ENCODE measurements at regions not wholly inside any gene's neighbourhood (a gene's known extent, or its start where the extent isn't known, plus 50 kb on each side); places are given as distances from the start of the nearest gene placed in this dataset.

GRCh38 chr16:86786338-86786737 is 208.0 kb downstream of the FOXL1 start:
- DNase-seq (no peak), ATAC-seq (no peak)
- Mint-ChIP-seq H3K9me3 (no peaks in the 10 kb centered on the region), H3K27ac (no peak overlapping the region), H3K36me3 (ENCODE audit: low read depth) (no peaks in the 10 kb centered on the region), H3K4me3 (no peak overlapping the region), H3K27me3 (peaks cover 7% of the 10 kb centered on the region), H3K4me1 (no peaks in the 10 kb centered on the region)

- DNase-seq (no peak), ATAC-seq (no peak)
- Mint-ChIP-seq H3K9me3 (no peaks in the 10 kb centered on the region), H3K4me1 (no peaks in the 10 kb centered on the region), H3K27me3 (peaks cover 8% of the 10 kb centered on the region), H3K27ac (no peak overlapping the region), H3K4me3 (no peak overlapping the region), H3K36me3 (ENCODE audit: low read depth) (no peaks in the 10 kb centered on the region)
Observed at GRCh38 chr16:86786994-86787393, 208.6 kb downstream of the FOXL1 start.

DNA sequence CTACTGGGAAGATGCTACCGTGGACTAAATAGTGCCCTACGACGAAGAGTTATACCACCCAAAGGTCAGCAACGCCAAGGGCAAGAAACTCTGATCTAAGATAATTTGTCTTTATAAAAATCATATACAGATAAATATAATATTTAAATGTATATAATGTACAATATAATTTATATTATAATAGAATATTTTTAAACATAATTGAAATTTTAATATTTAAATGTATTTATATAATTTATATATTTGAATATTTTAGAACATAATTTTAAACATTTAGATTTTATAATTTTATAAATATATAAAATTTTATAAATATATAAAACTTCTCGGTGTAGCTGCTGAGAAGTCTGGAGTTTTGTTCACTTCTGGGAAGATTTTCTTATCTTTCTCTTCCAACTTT is 209.2 kb downstream of the FOXL1 start:
- H3K27ac Mint-ChIP-seq, result no peak overlapping the region
- no peak overlapping the region for H3K4me3 Mint-ChIP-seq
- no peak for ATAC-seq
- no peaks in the 10 kb centered on the region for H3K9me3 Mint-ChIP-seq
- no peak for DNase-seq
- H3K36me3 Mint-ChIP-seq (ENCODE audit: low read depth), result no peaks in the 10 kb centered on the region
- no peaks in the 10 kb centered on the region for H3K4me1 Mint-ChIP-seq
- peaks cover 8% of the 10 kb centered on the region for H3K27me3 Mint-ChIP-seq

GRCh38 chr16:86789621-86790051 is 211.3 kb downstream of the FOXL1 start:
- no peak overlapping the region for H3K4me3 Mint-ChIP-seq
- H3K9me3 Mint-ChIP-seq, result no peaks in the 10 kb centered on the region
- peaks cover 8% of the 10 kb centered on the region for H3K27me3 Mint-ChIP-seq
- H3K4me1 Mint-ChIP-seq, result no peaks in the 10 kb centered on the region
- DNase-seq (no peak), ATAC-seq (no peak)
- H3K27ac Mint-ChIP-seq, result no peak overlapping the region
- H3K36me3 Mint-ChIP-seq (ENCODE audit: low read depth), result no peaks in the 10 kb centered on the region

GRCh38 chr16:86791287-86792035 is 213.1 kb downstream of the FOXL1 start:
- ATAC-seq (no peak), DNase-seq (no peak)
- no peaks in the 10 kb centered on the region for H3K4me1 Mint-ChIP-seq
- no peaks in the 10 kb centered on the region for H3K36me3 Mint-ChIP-seq (ENCODE audit: low read depth)
- no peaks in the 10 kb centered on the region for H3K9me3 Mint-ChIP-seq
- H3K4me3 Mint-ChIP-seq, result no peak overlapping the region
- H3K27me3 Mint-ChIP-seq, result peaks cover 11% of the 10 kb centered on the region
- H3K27ac Mint-ChIP-seq, result no peak overlapping the region

DNA sequence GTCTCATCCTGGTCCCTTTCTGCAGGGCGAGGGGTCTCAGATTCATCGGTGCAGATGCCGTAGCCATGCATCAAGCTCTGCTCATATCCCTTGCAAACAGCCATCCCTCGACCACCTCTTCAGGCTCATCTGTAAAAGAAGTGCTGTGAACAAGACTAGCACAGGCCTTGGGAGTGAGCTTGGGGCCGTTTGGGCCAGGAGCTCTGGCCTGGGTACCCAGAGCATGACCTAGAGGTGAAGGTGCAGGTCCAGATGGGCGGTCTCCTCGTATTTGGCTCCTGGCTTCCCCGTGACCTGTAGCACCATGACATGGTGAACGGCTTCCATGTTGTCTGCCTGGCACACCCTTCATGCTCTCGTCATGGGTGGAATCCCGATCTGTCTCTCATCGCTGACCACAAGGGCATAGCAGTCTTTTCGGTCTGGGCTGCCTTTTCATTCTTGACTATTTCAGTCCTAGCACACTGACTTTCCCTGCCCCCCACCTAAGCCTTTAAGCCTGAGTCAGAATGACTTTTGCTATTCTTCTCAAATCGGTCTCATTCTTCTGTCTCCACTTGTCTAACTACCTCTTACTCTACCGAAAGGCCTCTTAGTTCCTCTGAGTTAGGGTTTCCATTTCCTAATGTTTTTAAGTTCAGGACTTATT is 216.0 kb downstream of the FOXL1 start:
- no peak overlapping the region for H3K27ac Mint-ChIP-seq
- DNase-seq, result no peak
- no peaks in the 10 kb centered on the region for H3K4me1 Mint-ChIP-seq
- no peaks in the 10 kb centered on the region for H3K36me3 Mint-ChIP-seq (ENCODE audit: low read depth)
- H3K27me3 Mint-ChIP-seq, result peaks cover 13% of the 10 kb centered on the region
- no peak overlapping the region for H3K4me3 Mint-ChIP-seq
- H3K9me3 Mint-ChIP-seq, result peaks cover under 1% of the 10 kb centered on the region
- no peak for ATAC-seq

GRCh38 chr16:86797700-86798099 is 219.4 kb downstream of the FOXL1 start:
- DNase-seq, result no peak
- Mint-ChIP-seq H3K27me3 (peaks cover 14% of the 10 kb centered on the region), H3K4me3 (no peak overlapping the region), H3K9me3 (peaks cover 3% of the 10 kb centered on the region), H3K36me3 (ENCODE audit: low read depth) (no peaks in the 10 kb centered on the region), H3K4me1 (no peaks in the 10 kb centered on the region), H3K27ac (no peak overlapping the region)
- no peak for ATAC-seq

DNA sequence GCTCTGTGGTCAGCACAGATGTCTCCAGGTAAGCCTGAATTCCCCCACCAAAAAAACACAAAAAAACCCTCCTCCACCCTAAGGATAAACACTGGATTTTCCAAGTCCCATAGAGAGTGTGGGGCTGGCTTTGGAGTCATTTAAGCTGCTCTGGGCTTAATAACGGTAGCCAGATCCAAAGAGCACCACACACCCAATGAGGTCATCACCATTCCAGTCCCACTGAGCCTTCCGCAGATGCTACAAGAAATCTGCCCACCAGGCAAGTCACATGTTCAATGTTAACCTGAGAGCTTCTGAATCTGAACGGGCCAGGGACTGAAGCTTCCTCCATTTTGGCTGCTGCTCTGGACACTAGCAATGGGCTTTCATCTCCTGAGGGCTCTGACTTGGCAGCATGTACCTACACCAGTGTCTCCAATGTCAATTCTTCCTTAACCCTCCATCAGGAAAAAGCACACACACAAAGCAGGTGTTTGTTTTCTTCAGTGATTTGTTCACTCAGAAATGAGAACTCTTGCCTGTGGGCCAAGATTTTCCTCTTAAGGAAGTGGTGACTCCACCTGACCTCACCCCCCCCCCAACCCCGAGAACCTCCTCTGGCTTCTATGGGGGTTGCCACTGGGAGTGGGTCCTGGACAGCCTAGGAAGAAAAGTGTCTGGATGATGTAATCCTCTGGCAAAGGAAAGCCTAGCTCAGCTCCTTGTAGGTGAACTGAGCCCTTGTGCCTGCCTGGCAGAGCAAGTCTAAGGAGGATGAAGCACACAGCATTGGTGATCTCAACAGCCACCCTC is 220.1 kb downstream of the FOXL1 start:
- no peak overlapping the region for H3K4me3 Mint-ChIP-seq
- H3K36me3 Mint-ChIP-seq (ENCODE audit: low read depth), result no peaks in the 10 kb centered on the region
- no peaks in the 10 kb centered on the region for H3K4me1 Mint-ChIP-seq
- H3K27me3 Mint-ChIP-seq, result peaks cover 14% of the 10 kb centered on the region
- peaks cover 3% of the 10 kb centered on the region for H3K9me3 Mint-ChIP-seq
- ATAC-seq (no peak), DNase-seq (no peak)
- no peak overlapping the region for H3K27ac Mint-ChIP-seq

DNA sequence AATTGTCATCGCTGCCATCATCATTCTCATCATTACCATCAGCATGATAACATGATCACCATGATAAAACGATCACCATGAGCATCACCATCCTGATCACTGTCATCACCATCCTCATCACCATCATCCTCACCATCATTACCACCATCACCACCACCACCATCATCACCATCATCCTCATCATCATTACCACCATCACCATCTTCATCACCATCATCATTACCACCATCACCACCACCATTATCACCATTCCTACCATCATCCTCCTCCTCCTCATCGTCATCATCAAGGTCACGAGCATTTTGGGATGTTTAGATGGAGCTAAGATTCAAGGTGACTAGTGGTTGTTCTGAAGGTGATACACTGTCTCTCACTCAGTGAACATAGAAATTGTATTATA is 221.0 kb downstream of the FOXL1 start:
- Mint-ChIP-seq H3K9me3 (peaks cover 3% of the 10 kb centered on the region), H3K27ac (no peak overlapping the region), H3K4me3 (no peak overlapping the region), H3K36me3 (ENCODE audit: low read depth) (no peaks in the 10 kb centered on the region), H3K4me1 (no peaks in the 10 kb centered on the region), H3K27me3 (peaks cover 14% of the 10 kb centered on the region)
- ATAC-seq (no peak), DNase-seq (no peak)

DNA sequence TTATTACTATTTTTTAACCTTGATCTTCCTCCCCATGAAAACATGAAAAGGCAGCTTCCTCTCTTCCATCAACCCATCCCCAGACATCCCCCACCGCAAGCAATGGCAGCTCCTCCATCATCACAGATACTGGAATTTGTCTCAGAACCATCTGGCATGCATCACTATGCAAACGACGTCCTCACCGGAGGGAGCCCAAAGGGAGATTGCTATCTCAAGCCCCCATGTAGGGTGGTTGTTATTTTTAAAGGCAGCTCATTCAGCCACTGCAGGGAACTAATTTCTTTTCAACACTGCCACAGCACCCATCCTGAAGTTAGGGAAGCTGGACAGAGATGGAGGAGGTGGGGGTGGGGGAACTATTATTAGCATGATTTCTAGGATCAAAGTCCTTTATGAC is 222.5 kb downstream of the FOXL1 start:
- ATAC-seq, result no peak
- no peak overlapping the region for H3K27ac Mint-ChIP-seq

DNA sequence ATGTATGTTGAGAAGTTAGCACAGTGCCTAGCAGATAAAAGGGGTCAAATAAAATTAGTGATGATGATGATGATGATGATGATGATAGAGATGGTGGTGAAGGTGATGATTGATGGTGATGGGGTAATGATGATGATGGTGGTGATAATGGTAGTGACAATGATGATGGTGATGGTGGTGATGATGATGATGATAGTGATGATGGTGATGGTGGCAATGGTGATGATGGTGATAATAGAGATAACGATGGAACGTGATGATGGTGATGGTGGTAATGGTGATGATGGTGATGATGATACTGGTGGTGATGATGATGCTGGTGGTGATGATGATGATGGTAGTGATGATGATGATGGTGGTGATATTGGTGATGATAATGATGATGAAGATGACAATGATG is 223.7 kb downstream of the FOXL1 start:
- DNase-seq (no peak), ATAC-seq (no peak)
- Mint-ChIP-seq H3K4me1 (no peaks in the 10 kb centered on the region), H3K4me3 (no peak overlapping the region), H3K27ac (no peak overlapping the region), H3K9me3 (peaks cover 3% of the 10 kb centered on the region), H3K36me3 (ENCODE audit: low read depth) (no peaks in the 10 kb centered on the region), H3K27me3 (peaks cover 8% of the 10 kb centered on the region)

More for the DNA sequence above, 222.5 kb downstream of the FOXL1 start:
- peaks cover 3% of the 10 kb centered on the region for H3K9me3 Mint-ChIP-seq
- no peak for DNase-seq
- no peaks in the 10 kb centered on the region for H3K4me1 Mint-ChIP-seq
- no peak overlapping the region for H3K4me3 Mint-ChIP-seq
- peaks cover 11% of the 10 kb centered on the region for H3K27me3 Mint-ChIP-seq
- no peaks in the 10 kb centered on the region for H3K36me3 Mint-ChIP-seq (ENCODE audit: low read depth)

DNA sequence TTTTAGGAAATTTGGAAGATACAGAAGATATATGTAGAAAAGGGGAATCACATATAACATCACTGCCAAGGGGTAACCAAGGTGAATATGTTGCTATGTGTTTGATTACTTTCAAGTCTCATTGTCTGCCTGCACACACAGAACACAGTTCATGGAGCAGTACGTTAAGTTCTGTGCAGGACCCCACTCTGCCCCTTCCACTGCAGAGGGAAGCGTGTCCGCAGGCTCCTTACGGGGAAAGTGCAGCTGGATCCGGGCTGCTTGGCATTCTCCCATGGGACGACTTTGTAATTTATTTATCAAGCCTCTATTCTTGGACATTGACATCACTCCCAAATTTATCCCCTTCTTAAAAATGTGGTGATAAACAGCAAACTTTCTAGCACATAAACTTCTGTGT is 226.8 kb downstream of the FOXL1 start:
- no peaks in the 10 kb centered on the region for H3K4me1 Mint-ChIP-seq
- ATAC-seq, result no peak
- no peak overlapping the region for H3K4me3 Mint-ChIP-seq
- no peak overlapping the region for H3K27ac Mint-ChIP-seq
- no peaks in the 10 kb centered on the region for H3K36me3 Mint-ChIP-seq (ENCODE audit: low read depth)
- H3K9me3 Mint-ChIP-seq, result no peaks in the 10 kb centered on the region
- no peak for DNase-seq
- H3K27me3 Mint-ChIP-seq, result peaks cover 11% of the 10 kb centered on the region

DNA sequence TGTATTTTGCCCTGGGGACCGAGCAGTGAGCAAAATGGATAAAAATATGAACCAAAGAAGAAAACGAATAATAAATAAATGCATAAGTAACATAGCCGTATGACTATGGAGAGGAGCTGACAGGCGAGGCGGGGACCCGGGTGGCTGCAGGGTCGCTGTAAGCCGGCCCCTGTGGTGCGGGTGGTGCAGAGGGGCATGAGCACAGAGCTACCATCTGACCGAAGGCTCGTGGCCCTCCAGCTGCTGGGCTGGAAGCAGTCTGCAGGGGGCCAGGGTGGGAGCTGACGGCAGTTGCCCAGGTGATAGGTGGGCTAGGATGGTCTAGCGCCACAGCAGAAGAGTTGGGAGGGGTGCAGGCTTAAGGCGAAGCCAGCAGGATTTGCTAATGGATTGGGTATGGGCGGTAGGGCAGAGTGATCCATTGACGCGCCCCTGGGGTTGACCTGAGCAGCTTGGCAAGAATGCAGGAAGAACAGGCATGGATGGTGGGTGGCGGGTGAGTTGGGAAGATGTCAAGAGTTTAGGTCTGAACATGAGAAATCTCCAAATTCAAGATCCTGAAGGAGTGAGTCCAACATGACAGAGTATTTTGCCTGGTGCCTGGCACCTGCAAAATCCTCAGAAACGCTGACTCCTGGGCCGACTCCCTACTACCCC is 228.0 kb downstream of the FOXL1 start:
- Mint-ChIP-seq H3K9me3 (no peaks in the 10 kb centered on the region), H3K27me3 (peaks cover 9% of the 10 kb centered on the region), H3K4me3 (no peak overlapping the region), H3K4me1 (no peaks in the 10 kb centered on the region), H3K27ac (no peak overlapping the region), H3K36me3 (ENCODE audit: low read depth) (no peaks in the 10 kb centered on the region)
- no peak for ATAC-seq
- no peak for DNase-seq

DNA sequence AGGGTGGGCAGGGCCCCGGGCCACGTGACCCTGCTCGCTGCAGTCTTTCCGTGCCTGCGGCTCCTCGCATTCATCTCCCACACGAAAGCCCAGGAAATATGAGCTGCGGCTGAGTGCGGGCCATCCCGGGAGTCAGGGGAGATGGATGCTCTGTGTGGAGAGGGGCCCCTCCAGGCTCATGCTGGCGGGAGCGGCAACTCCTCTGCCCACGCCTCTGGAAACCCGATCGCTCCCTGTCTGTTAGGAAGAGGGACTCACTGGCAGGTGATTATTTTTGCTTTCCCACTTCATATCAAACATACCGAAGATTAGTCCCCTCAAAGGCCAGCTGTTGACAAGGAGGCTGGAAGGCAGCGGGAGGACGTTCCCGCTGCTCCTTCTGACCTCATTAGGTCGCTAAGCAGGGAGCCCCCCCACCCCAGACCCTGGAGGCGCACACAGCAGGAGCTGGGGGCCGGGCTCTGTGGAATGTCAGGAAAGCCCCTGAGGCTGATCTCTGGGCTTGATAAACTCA is 228.5 kb downstream of the FOXL1 start:
- Mint-ChIP-seq H3K27ac (no peak overlapping the region), H3K4me3 (no peak overlapping the region), H3K4me1 (no peaks in the 10 kb centered on the region), H3K27me3 (peaks cover 9% of the 10 kb centered on the region), H3K36me3 (ENCODE audit: low read depth) (no peaks in the 10 kb centered on the region), H3K9me3 (no peaks in the 10 kb centered on the region)
- no peak for DNase-seq
- ATAC-seq, result no peak

Data from activated naive CD8-positive, alpha-beta T cell treated with anti-CD3 and anti-CD28 coated beads, Interleukin-2, amount 50 U/mL, for 24 hours (primary cell).